ENCODE measurements at regions not wholly inside any gene's neighbourhood (a gene's known extent, or its start where the extent isn't known, plus 50 kb on each side); places are given as distances from the start of the nearest gene placed in this dataset.

- DNase-seq (ENCODE audit: low read depth): no peak
Observed at GRCh38 chr5:74188351-74189105, 452.0 kb downstream of the ENC1 start.

DNA sequence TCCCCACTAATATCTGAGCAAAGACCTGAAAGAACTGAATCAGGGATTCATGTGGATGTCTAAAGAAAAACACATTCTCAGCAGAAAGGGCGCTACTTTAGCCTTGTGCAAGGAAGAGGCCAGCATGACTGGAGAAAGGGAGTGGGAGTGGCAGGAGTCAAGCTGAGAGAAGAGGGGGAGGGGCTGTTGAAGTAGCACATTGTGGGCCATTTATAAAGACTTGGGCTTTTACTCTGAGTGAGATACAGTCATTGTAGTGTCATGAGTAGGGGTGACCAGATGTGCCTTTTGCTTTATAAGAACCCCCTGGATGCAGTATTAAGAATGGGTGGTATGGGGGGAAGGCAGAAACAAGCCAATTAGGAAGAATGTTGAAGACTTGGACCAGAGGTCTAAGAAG lies 452.8 kb downstream of the ENC1 start:
- DNase-seq (ENCODE audit: low read depth): no peak

DNA sequence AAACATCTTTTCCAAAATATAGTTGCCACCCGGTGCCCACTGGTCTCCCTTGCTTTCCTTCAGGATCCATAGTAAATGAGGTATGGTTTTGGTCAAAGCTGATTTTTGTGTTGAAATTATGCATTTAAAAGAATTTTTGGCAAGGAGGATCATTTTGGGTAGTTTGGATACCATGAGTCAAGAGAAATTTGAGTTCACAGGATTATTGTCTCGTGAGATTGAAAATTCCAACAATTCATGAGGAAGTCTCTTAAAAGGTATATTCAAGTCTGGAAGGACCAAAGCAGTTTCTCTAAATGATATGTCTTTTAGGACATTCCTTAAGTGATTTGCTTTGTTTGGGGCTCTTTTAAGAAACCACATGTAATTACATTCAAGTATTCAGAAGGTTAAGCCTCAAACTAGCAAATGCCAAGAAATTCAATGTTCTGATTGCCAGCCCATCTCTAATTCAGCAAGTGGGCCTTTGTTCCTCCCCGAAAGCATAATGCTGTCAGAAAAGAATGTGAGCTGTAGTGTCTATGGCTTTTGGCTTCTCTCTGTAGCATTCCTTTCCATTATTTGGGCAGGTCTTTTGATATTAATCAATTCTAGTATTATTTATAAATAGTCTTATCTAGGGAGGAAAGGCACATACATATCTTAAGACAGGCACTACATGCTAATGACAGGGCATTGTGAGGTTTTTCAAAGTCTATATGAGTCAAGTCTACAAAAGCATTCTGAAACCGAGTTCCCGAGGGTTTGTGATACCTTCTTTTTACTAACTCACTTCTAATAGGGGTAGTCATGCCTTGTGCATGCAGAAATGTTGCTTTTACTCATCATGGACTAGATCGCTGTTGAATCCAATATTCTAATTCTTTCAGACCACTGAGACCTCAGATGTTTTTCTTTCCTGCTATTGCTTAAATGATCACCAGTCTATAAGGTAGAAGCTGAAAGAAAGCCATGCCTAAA lies 453.9 kb downstream of the ENC1 start:
- no peak for DNase-seq (ENCODE audit: low read depth)

DNA sequence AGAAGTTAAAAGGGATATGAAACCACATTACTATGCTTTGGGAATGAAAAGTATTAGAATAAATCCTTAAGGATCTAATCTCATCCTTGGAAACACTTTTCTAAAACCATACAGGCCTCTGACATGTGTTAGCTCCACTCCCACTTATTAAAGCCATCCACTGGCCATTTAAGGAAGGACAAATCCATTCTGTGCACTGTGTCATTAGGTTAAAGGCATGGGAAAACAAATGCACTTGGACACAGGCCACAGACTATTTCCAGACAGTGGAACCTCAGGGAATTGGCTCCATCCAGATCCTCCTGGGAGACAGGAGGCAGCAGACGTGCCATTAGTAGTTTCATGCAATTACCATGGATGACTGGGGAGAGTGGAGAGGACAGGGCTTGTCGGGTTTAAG lies 454.9 kb downstream of the ENC1 start:
- no peak for DNase-seq (ENCODE audit: low read depth)

DNA sequence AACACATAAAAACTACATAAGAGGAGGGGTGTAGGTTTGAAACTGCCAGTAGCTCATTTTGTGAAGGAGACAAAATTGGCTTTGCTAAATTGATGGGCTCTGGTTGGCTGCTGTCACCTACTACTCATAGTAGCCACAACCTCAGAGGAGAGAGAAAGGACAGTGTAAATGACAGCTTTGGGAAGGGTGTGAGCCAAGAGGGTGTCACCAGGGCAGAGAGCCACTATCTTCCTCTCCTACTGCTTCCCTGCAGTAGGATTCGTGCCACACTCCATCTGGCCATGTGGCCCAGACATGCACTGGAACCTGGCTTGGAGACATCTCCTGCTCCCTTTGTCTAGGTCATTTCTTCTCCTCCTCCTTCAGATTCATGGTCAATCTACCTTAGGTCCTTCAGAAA lies 455.9 kb downstream of the ENC1 start:
- no peak for DNase-seq (ENCODE audit: low read depth)

- no peak for DNase-seq (ENCODE audit: low read depth)
Observed at GRCh38 chr5:74183041-74183440, 457.5 kb downstream of the ENC1 start.

DNA sequence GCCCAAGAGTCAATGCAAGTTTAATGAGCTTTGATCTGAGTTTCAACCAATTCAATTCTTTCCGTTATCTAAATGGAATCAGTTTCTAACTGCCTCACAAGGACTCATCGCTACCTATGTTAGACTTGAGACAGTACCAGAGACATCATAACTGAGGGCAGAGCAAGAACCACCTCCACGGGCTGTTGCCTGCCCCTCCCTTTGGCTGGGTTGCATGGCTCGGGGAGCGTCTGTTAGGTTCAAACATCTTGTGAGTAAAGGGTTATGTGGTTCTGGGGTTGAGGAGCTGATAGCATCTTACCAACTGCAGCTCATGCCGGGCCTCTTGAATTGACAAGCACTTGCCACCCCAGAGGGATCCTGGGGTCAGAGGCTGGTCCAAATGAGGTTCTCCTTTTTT lies 457.9 kb downstream of the ENC1 start:
- DNase-seq (ENCODE audit: low read depth): no peak

DNA sequence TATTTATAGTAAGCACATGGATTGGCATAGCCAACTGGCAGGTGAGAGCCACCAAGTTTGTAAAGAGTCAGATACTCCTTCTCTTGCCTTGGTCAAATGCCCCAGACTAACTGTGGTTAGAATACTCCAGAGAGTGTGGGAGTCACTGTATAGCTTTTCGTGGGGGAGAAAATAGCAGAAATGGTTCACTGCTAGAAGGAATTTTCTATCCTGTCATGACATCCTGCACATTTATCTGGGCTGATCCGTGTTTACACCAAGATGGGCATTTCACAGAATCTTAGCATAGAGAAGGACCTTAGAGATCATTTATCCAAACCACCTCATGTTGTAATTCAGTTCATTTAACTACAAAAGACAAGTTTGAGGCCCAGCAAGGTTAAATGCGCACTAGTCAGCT lies 460.8 kb downstream of the ENC1 start:
- DNase-seq (ENCODE audit: low read depth): no peak

- DNase-seq (ENCODE audit: low read depth): no peak
Observed at GRCh38 chr5:74179179-74179578, 461.3 kb downstream of the ENC1 start.

DNA sequence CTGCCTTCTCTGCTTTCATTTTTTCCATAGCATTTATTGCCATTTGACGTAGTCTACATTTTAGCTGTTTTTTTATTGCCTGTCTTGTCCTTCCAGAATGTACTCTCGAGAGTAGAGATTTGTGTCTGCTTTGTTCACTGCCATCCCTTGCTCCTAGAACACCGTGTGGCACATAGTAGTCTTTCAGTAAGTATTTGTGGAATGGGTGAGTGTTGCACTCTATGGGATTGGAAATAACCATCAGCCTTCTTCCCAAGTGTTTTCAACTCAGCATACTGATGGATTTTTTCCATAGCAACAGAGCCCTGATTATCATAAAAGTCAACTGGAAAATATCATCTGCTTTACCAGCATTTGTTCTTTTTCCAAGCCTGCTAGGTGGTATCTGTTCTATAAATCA lies 462.6 kb downstream of the ENC1 start:
- DNase-seq (ENCODE audit: low read depth): no peak

GRCh38 chr5:74174366-74174765 lies 466.2 kb downstream of the ENC1 start:
- no peak for DNase-seq (ENCODE audit: low read depth)

- no peak for DNase-seq (ENCODE audit: low read depth)
Observed at GRCh38 chr5:74173665-74174064, 466.9 kb downstream of the ENC1 start.

DNA sequence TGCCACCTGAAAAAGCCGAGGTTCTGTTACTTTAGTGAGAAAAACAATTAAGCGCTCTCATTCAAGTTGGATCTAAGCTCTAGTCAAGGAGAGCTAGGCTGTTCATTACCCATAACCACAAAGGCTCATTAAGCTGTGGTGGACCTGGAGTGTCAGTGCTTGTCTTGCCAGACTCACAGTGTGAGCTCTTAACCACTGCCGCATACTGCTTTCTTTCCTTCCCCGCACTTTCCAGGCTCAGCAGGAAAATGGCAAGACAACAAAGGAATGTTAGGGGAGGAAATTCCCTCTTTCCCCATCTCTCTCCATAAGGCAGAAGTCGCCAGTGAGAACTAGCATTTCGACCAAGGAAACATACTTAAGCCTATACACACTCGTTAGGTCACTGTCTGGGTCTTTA lies 467.3 kb downstream of the ENC1 start:
- DNase-seq (ENCODE audit: low read depth): no peak

GRCh38 chr5:74169701-74170100 lies 470.8 kb downstream of the ENC1 start:
- DNase-seq (ENCODE audit: low read depth): no peak

DNA sequence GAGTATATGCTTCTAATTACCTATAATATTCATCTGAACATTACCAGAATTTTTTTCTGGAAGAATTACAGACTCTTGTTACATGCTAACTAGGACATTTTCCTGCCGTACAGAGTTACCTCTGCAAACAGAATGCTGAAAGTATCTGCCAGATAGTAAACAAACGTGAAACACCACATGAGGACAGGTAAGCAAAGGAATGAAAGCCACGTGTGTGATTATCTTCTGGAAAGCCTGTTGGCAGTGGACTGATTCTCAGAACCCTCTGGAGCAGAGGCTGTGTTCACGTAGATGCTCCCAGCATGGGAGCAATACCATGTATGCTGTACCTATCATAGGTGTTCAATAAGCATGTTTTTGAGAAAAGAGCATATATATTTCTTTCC lies 472.6 kb downstream of the ENC1 start:
- no peak for DNase-seq (ENCODE audit: low read depth)

DNA sequence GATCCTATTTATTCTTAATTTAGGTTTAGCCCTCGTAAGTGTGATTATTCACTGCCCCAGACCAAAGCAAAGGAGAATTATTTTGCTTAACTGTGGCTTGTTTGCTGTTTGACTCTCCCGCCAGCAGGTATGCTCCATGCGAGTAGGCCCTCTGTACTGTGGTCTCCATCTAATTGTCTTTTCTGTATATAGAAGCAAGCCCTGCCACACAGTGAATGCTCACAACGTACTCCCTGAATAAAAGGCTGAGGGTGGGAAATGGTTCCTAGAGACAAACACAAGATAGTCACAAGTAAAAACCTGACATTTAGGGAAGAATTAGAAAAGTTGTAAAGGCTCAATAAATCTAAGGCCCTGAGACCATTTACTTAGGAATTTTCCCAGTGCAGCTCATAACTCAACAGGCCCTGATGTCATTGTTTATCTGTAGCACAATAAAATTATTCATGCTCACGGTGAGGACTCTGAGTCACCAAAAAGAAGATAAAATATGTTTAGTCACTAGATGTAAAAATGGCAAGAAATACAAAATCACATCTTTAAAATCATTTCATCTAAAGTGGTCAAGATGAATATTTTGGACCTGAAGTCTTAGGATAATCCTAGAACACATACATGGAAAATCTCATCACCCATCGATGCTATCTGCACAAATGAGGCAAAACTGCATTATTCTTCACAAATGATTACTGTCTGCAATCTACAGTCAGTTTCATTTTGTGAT lies 473.2 kb downstream of the ENC1 start:
- DNase-seq (ENCODE audit: low read depth): no peak

- DNase-seq (ENCODE audit: low read depth): no peak
Observed at GRCh38 chr5:74166064-74166463, 474.5 kb downstream of the ENC1 start.

DNA sequence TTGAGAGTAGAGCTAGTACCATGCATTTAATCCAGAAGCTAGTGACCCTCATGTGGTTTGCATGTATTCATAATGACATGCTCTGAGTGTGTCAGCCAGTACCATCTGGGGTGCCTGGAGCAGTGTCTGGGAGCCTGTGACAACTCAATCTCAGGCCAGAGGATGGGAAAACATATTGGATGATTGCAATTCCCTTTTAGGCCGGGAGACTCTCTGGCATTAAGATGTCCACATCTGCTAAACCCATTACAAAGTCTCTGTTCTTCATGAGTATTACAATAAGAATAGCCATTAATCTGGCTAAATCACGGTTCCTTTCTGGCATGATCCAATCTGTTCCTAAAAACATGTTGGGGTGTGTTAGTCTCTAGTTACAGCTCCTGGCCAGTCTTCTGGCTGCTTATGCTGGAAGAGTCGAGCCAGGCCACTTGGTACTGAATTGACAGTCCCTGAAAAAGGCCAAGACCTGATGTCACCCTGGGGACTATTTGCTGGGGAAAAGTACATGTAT lies 475.7 kb downstream of the ENC1 start:
- no peak for DNase-seq (ENCODE audit: low read depth)

GRCh38 chr5:74162524-74162923 lies 478.0 kb downstream of the ENC1 start:
- no peak for DNase-seq (ENCODE audit: low read depth)

- DNase-seq (ENCODE audit: low read depth): no peak
Observed at GRCh38 chr5:74161170-74161569, 479.4 kb downstream of the ENC1 start.

- no peak for DNase-seq (ENCODE audit: low read depth)
Observed at GRCh38 chr5:74156728-74157383, 483.7 kb downstream of the ENC1 start.

- DNase-seq (ENCODE audit: low read depth): no peak
Observed at GRCh38 chr5:74155501-74155900, 485.0 kb downstream of the ENC1 start.

Measured in stimulated activated CD8-positive, alpha-beta memory T cell treated with anti-CD3 and anti-CD28 coated beads, Interleukin-4, amount 100 ng/mL, for 24 hours (primary cell).